ENCODE measurements at regions not wholly inside any gene's neighbourhood (a gene's known extent, or its start where the extent isn't known, plus 50 kb on each side); places are given as distances from the start of the nearest gene placed in this dataset.
"Not testable (repeated sequence)": the region's sequence is repeated elsewhere in the genome, so short reads cannot be mapped to it uniquely, and the experiment has no call there.

DNA sequence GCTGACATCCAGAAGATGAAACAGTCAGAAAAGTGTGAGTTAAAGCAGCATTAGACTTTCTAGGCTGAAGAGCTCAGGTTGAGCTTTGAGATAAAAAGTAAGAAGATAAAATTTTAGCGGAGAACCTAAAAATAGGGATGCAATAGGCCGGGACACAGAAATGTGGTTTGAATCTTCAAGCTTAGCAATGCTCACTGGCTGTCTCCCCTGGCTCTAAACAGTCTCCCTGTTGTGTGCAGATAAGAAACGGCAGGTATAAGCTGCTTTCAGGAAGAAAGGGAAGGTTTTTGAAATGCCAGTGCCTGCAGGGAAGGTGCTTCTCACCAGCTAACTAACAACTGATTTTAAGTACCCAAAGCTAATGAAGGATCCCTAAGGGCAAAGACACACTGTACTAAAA, 718.7 kb upstream of the SGO1 start:
- DNase-seq = no peak

- no peak for DNase-seq
Measured at GRCh38 chr3:20898962-20899361, 713.0 kb upstream of the SGO1 start.

- DNase-seq = no peak
Measured at GRCh38 chr3:20890111-20890519, 704.1 kb upstream of the SGO1 start.

- no peak for DNase-seq
Measured at GRCh38 chr3:20878691-20879090, 692.7 kb upstream of the SGO1 start.

DNA sequence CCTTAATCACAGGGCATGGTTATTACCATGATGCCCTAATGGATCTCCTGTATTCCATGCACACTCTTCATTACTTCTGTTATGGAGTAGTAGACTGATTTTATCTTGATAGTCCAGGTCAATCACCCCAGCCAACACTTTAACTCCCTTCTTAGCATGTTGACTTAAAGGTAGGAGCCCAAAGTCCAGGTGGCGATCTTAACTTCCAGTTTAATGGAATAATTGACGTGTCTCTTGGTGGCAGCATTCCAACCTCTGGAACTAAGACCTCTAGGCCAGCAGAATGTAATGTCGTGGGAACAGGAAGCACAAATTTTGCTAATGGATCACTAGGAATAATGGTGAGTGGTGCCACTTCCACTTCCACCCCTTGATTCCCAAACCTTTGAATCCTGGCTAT, 687.2 kb upstream of the SGO1 start:
- no peak for DNase-seq

DNA sequence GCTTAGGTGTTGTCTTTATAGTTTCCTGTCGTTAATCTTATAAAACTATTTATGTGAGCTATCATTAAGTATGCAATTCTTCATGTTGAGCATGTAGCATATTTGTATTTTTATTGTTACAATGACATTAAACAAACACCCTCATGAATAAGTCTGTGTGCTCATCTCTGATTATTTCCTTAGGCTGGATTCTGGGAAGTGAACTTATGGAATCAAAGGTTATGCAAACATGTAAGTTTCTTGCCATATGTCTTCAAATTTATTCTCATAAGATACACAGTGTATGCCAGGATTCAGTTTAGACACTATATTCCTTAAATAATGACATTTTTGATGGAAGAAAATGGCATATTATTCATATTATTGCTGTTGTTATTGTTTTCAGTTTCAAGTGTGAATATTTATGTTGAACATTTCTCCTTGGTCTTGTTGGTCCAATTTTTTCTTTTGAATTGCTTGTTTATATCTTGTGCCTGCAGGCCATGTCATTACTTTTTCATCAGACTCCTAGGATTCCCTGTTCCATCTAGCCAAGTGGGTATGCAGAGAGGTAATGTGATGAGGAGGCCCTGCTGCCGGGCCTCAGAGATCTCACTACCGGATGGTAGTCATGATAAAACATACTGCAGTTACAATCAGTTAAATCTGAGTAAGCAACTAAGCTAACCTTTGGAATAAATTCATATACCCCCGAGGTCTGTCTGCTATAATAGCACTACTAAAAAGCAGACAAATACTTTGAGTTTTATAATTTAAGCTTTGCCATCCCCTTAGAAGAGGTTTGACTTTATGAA, 684.3 kb upstream of the SGO1 start:
- DNase-seq = no peak

DNA sequence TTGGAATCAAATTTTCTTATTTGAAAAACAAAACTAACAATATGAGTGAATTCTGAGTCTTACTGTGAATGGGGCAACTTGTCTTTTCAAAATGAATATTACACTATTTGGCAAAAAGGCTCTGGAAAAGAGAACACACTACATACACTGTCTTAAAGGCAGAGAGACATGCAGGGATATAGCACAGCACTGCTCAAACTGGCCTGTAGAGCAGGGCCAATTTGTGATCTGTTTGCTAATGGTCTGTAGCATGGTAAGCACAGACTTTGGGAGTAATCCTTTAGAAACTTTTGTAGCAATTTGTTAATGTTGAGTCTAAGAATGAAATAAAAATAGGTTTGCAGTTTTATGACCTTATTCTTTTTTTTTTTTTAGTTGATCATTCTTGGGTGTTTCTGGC, 679.8 kb upstream of the SGO1 start:
- no peak for DNase-seq

- DNase-seq = no peak
Measured at GRCh38 chr3:20861454-20861853, 675.4 kb upstream of the SGO1 start.

GRCh38 chr3:20857636-20858035, 671.6 kb upstream of the SGO1 start:
- no peak for DNase-seq

- DNase-seq = no peak
Measured at GRCh38 chr3:20853890-20854289, 667.9 kb upstream of the SGO1 start.

GRCh38 chr3:20852712-20853111, 666.7 kb upstream of the SGO1 start:
- DNase-seq = no peak

DNA sequence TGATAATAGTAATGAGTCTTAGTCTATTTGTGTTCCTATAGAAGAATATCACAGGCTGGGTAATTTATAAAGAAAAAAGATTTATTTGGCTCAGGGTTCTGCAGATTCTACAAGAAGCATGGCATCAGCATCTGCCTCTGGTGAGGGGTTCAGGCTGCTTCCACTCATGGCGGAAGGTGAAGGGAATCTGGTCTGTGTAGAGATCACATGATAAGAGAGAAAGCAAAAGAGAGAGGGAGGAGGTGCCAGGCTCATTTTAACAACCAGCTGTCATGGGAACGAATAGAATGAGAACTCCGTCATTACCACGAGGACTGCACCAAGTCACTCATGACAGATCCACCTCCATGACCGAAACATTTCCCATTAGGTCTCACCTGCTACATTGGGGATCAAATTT, 664.0 kb upstream of the SGO1 start:
- DNase-seq = no peak

DNA sequence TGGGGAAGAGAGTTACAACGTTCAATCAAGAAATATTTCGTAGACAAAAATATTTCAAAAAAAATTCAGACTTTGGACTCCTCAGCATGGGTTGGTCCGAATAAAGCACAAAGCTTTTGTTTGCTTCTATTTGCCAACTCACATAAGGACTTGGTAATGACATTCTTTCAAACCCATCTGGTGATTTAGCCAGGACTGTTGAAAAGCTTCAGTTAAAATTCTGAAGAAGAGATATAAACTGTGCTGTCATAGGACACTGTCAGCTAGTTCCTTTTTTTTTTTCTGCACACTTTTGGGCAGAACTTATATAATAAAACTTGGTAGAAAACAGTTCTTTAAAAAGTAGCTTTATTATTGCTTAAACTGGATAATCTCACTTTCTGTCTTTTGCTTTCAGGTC, 660.8 kb upstream of the SGO1 start:
- DNase-seq = no peak

DNA sequence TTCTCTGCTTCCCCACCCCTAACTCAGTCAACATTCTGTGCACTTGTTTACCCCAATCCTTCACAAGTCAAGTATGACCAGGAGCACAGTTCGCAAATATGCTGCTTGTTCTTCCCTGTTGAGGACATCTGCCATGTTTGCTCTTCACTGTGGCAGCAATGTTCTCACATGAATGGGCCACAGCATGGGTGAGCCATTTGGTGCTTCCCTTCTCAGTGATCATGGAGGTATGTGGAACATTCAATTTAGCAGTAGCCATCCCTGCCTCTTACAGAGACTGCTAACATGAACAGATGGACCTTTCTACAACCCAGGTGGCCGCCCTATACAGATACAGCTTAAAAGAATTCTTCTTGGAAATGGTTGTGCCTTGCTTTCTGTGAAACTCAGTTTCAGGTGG, 660.1 kb upstream of the SGO1 start:
- no peak for DNase-seq

GRCh38 chr3:20844851-20845250, 658.8 kb upstream of the SGO1 start:
- no peak for DNase-seq

DNA sequence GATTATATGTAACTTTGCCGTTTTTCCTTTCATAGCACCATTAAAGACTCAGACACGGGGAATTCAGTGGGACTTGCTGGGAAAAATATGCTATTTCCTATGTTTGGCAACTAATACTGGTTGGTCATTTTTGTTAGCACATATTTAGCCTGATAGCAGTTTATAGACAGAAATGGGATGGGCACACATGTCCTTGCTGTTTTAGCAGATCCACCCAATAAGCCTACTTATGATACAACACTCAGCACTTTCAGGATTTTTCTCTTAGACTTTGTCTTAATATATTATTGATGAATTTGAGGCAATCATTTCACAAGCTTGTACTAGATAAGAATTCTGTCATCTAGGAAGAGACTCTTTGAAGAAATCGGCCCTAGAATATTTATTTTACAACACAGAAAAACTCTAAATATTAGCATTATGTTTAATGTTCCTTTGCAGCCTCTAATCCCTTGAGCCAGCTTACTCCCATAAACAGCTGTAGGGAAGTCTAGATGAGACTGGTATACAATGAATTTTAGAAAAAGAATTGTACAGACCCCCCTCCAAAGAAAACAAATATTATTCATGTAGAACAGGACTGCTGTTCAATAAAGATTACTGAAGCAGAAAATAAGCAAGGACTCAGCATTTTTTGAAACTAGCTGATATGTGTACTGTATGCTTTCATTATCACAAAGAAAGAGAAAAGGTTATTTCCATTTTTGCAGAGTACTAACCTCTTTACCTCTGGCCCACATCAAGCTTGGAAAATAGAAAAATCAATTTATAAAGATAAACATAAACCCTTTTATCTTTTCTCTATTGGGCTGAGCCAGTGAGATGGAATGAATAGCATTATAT, 656.8 kb upstream of the SGO1 start:
- no peak for DNase-seq

DNA sequence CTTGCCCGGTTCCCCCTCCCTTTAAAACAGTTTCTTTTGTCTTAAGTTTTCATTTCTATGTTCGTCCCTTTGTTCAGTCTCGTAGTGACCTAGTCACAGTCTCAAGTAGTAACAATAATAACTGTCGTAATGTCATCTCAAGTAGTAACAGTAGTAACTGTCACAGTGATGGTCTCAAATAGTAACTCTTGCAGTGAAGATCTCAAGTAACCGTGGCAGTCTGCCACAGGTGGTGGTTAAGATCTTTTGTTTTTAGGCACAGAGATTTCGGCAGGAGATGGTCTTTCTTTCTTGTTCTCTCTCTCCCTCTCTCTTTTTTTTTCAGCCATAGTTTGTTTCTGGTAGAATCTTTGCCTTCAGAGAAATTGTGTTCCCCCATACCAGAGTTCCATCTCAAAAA, 656.0 kb upstream of the SGO1 start:
- DNase-seq = no peak

GRCh38 chr3:20837676-20838302, 651.8 kb upstream of the SGO1 start:
- DNase-seq = no peak

DNA sequence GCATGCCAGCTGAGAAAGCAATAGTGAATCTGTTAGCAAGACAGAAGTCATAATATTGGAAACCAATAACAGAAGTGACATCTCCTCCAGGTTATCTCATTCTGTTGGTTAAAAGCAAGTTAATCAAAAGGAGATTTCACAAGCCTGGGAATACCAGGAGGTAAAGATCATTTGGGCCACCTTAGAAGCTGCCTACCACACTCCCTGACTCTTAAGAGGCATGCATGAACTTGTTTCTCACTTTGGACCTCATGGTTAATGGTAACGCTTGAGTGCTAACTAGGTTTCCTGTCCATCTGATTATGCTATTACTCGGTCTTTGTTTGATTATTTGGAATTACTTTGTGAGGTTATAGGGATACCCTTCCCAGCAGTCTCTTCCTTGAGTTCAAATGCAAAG, 650.8 kb upstream of the SGO1 start:
- DNase-seq = no peak

GRCh38 chr3:20832963-20833362, 647.0 kb upstream of the SGO1 start:
- DNase-seq = no peak

- no peak for DNase-seq
Measured at GRCh38 chr3:20822251-20822650, 636.2 kb upstream of the SGO1 start.

GRCh38 chr3:20820872-20821271, 634.9 kb upstream of the SGO1 start:
- not testable (repeated sequence) for DNase-seq

GRCh38 chr3:20811631-20812030, 625.6 kb upstream of the SGO1 start:
- no peak for DNase-seq

GRCh38 chr3:20811006-20811405, 625.0 kb upstream of the SGO1 start:
- no peak for DNase-seq
